NCI-H2081 treated with DMSO at 0.1 percent for 48 hours (cell line): ENCODE measurements at regions not wholly inside any gene's neighbourhood (a gene's known extent, or its start where the extent isn't known, plus 50 kb on each side); places are given as distances from the start of the nearest gene placed in this dataset.

ENCODE experiments used
- DNase-seq: peaks from one replicate; lab custom pipeline; 2025; lab: John Stamatoyannopoulos, UW

- DNase-seq = no peak
These were observed 727.2 kb upstream of the ADGRL2 start for GRCh38 chr1:81073580-81073979.

DNA sequence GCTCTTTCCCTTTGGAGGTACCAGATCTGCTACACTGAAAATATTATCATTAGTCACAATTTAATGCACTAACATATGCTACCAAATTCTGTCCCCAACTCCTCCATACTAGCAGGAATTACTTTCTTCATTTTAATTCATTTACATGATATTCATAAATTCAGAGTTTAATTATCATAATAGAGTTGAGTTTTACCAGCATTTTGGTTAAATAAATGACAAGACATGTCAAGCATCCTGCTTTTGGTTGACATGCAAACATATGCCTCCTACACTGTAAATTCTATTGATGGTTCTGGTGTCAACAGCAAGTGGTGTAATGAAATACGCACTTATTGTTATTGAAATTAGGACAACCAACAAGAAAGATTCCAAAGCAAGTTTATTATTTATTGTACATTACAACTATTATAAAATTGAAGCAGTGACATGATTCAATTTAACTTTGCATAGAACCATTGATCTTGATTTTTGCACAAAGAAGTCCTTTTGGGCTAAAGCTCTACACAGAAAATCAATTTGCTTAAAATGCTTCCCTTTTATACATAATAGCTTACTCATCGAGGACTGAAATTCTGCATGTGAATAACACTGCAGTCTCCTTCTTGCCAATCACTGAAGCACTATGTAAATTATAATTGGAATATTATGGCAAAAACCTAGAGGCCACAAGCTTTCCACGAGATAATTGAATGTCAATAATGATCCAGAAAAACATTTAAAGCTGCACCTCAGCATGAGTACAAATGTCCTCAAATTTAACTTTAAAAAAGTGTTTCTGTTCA, 728.6 kb upstream of the ADGRL2 start:
- DNase-seq = no peak

GRCh38 chr1:81071072-81071858, 729.5 kb upstream of the ADGRL2 start:
- no peak for DNase-seq

DNA sequence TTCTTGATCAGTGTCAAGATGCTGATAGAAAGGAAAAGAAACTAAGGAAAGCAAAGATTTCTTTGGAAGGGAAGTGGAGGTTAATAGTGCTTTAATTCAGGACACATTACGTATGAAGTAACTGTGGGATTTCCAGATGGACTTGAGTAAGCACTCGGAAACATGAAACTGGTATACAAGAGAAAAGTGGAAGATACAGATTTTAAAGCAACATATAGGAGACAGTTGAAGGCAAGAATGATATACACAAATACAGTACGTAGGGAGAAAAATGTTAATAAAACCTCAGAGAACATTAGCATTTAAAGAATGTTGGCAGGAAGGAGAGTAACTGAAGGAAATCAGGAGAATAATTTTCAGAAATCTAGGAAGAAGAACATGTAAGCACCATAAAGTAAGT, 730.9 kb upstream of the ADGRL2 start:
- no peak for DNase-seq

- no peak for DNase-seq
These were observed 732.0 kb upstream of the ADGRL2 start for GRCh38 chr1:81068726-81069125.

DNA sequence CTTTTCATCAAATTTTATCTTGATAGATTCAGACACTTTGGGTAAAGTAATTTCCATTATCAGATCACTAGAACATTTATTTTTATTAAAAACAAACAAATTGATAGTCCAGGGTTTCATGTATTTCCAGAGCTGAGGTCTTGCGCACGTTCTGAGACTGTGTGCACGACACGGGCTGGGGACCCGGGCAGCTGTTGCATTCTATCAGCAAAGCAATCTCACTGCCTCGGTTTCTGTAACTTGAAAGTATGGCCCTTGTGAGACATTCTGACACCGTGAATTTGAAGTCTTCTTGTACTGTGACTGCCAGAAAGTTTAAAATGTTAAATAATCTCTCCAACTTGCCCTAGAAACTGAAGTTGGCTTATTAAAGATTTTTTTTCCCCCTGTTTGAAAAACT, 746.9 kb upstream of the ADGRL2 start:
- no peak for DNase-seq

- no peak for DNase-seq
These were observed 748.6 kb upstream of the ADGRL2 start for GRCh38 chr1:81052162-81052561.

DNA sequence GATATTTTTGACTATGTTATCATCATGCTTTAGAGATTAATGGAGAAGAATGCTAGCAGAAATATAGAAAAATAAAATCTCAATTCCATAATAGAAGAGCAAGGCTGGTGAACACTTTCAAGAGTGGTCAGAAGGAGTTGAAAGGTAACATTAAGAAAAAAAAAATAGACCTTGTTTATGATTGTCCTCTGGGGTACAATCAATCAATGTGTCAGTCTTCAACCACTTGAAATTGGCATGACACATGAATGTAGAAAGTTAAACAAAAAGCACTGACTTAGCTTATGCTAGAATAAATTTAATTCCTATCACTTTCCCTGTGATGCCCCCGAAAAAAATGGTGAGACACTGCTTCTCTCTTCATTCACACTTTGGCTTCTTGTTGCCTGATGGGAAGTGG, 750.3 kb upstream of the ADGRL2 start:
- DNase-seq = no peak

GRCh38 chr1:81044708-81045107, 756.0 kb upstream of the ADGRL2 start:
- DNase-seq = no peak

GRCh38 chr1:81042225-81042624, 758.5 kb upstream of the ADGRL2 start:
- no peak for DNase-seq

DNA sequence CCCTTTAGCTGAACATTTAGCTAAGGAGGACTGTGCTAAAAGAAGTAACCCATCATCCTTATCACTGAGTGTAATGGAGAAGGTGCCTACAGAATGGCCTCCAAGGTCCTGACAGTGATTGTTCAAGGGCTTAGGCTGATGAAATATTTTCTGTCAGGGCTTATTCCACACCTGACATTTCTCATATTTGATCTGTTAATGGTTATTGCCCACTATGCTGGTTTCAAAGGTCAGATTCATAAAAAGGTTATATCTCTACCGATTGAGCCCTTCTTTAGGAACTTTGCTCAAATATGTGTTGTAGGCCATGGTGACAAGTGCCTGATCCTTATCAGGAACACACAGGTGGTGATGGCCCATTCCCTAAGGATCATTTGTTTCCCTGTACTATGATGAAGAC, 766.4 kb upstream of the ADGRL2 start:
- no peak for DNase-seq

DNA sequence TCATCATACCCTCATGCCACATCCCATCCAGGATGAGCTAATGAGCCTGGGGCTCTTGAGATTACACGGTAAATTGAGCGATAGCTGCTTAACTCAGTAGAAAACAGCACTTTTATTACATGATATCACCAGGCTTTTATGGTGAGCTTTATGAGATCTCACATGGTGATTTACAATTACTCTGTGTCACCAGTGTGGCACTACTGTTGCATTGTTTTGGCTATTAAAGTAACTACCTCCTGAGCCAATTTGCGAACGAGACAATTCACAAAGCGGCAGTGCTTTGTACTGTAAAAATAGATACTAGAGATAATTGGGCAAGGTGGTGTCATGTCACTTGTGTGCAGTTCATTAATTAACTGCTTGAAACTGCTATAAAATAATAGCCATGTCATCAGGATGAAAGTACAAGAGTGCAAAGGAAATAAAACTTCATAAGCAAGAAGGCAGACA, 767.7 kb upstream of the ADGRL2 start:
- peak; percentile 43 for DNase-seq

GRCh38 chr1:81032374-81032773, 768.4 kb upstream of the ADGRL2 start:
- DNase-seq = no peak

DNA sequence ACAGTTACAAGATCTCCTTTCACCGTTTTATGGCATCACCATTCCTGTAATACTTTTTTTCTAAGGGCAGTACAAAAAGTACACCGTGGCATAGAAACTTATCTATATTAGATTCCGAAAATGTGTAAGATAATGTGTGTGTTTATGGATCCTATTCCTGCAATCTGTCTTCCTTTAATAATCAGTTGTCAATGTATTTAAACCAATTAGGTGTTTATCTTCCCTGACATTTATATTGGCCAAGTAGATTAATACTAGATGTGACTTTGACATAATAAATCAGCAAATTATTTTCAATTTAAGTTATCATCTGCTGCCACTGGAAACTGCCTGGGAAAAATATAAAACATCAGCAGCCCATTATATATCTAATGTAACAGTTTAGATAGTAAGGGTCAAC, 770.3 kb upstream of the ADGRL2 start:
- DNase-seq = no peak

DNA sequence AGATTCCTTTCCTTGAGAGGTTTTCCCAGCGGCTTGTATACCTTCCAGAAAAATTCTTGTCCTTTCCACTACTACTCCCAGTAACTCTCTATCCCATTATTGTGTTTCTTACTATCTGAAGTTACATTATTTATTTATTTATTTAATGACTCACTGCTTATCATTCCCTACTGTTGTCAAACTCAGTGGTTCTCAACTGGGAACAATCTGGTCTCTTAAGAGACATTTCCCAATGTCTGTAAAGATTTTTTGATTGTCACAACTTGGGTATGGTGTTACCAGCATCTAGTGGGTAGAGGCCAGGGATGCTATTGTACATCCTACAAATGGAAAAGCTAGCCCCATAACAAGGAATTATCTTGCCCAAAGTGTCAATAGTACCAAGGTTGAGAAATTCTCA, 771.5 kb upstream of the ADGRL2 start:
- no peak for DNase-seq

DNA sequence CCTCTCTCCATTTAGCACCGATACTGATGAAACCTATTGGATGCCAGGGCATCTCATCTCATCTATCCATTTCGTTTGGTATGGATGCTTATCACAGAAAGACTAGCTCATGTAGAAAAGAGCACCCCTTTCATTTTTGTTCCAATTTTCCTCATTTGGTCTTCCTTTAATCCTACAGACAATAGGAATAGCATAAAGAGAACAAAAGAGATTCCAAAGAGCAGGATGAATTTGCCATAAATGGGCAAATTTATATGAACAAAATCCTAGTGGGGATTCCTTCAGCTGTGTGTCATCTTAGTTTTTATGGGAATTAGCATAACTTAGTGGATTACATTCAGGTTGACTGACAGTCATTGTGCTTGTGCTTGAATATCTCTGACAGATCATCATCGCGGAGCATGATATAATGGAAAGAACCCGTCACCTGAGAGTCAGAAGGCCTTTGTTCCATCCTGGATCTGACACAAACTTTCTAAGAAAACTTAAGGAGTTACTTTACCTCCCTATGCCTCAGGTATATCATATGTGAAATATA, 777.5 kb upstream of the ADGRL2 start:
- DNase-seq = no peak

GRCh38 chr1:81021134-81021533, 779.6 kb upstream of the ADGRL2 start:
- no peak for DNase-seq

DNA sequence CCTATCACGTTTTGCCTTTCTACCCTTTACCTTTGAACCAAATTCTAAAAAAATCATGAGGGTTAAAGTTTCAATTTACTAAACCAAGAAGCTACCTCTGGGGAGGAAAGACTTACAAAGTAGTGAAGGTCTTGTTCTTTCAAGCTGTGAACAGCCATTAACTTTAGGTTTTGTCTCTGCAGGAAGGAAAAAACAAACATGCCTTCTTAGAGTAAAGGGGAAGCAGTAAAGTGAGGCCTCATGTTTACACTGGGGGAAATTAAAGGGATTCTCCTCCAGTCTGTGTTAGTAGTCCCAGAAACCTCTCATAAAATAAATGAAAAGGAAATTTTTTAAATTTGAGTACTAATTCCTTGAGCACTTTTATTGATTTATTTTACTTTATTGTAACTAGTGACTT, 780.2 kb upstream of the ADGRL2 start:
- DNase-seq = no peak

GRCh38 chr1:81010126-81010525, 790.6 kb upstream of the ADGRL2 start:
- no peak for DNase-seq

- DNase-seq = no peak
These were observed 792.4 kb upstream of the ADGRL2 start for GRCh38 chr1:81008293-81008692.

- no peak for DNase-seq
These were observed 793.7 kb upstream of the ADGRL2 start for GRCh38 chr1:81007024-81007423.

DNA sequence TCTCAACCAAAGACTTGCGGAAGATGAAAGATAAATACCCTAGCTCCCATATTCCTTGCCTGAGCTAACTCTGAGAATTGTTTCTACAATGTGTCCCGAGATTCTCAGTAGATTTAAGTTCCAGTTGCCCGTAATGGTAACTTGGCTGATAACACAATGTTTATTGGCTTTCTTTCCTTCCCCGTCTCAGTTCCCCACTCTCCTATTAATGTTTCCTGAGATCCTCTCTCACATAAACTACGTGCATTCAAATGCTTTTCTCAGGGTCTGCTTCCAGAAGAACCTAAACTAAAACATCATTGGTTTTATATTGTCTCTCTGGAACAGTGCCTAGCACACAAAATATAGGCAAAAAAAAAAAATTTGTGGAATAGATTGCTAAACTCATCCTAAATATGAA, 794.2 kb upstream of the ADGRL2 start:
- no peak for DNase-seq

DNA sequence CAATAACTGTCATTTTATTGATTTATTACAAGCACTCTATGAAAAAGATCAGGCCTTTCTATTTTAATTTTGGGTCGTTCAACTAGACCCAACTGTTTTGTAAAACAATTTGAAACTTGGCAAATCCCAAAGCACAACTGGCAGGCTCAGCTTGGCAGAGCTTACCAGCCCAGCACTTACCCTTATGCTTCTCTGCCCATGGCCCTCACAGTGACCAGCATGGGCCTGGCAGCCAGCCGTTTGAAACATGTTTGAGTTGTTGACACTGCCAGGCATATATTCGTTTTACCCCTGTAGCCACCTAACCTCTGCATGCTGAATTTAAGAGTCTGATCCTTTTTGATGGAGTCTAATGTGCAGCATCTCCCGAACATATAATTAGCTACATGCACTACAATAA, 796.7 kb upstream of the ADGRL2 start:
- no peak for DNase-seq
